ENCODE measurements at regions not wholly inside any gene's neighbourhood (a gene's known extent, or its start where the extent isn't known, plus 50 kb on each side); places are given as distances from the start of the nearest gene placed in this dataset.
"Not testable (repeated sequence)": the region's sequence is repeated elsewhere in the genome, so short reads cannot be mapped to it uniquely, and the experiment has no call there.

GRCh38 chr16:17940584-17941364, 395.8 kb downstream of the NPIPA8 start:
- DNase-seq (ENCODE audit: low spot score) = no peak

- DNase-seq (ENCODE audit: low spot score) = no peak
Measured at GRCh38 chr16:17939723-17940122, 396.8 kb downstream of the NPIPA8 start.

- DNase-seq (ENCODE audit: low spot score) = no peak
Measured at GRCh38 chr16:17939122-17939536, 397.4 kb downstream of the NPIPA8 start.

- DNase-seq (ENCODE audit: low spot score) = no peak
Measured at GRCh38 chr16:17938546-17938945, 398.0 kb downstream of the NPIPA8 start.

- DNase-seq (ENCODE audit: low spot score) = no peak
Measured at GRCh38 chr16:17936766-17937402, 399.7 kb downstream of the NPIPA8 start.

GRCh38 chr16:17930280-17930679, 406.3 kb downstream of the NPIPA8 start:
- DNase-seq (ENCODE audit: low spot score) = peak; percentile 9

- DNase-seq (ENCODE audit: low spot score) = no peak
Measured at GRCh38 chr16:17926866-17927399, 409.6 kb downstream of the NPIPA8 start.

GRCh38 chr16:17926461-17926860, 410.1 kb downstream of the NPIPA8 start:
- DNase-seq (ENCODE audit: low spot score) = no peak

- DNase-seq (ENCODE audit: low spot score) = no peak
Measured at GRCh38 chr16:17925761-17926160, 410.8 kb downstream of the NPIPA8 start.

- peak; percentile 80 for DNase-seq (ENCODE audit: low spot score)
Measured at GRCh38 chr16:17921357-17921978, 415.1 kb downstream of the NPIPA8 start.

- no peak for DNase-seq (ENCODE audit: low spot score)
Measured at GRCh38 chr16:17917316-17918019, 419.1 kb downstream of the NPIPA8 start.

- no peak for DNase-seq (ENCODE audit: low spot score)
Measured at GRCh38 chr16:17915791-17916190, 420.7 kb downstream of the NPIPA8 start.

- DNase-seq (ENCODE audit: low spot score) = no peak
Measured at GRCh38 chr16:17914168-17914567, 422.4 kb downstream of the NPIPA8 start.

GRCh38 chr16:17911578-17911977, 425.0 kb downstream of the NPIPA8 start:
- DNase-seq (ENCODE audit: low spot score) = not testable (repeated sequence)

GRCh38 chr16:17906626-17907025, 429.9 kb downstream of the NPIPA8 start:
- not testable (repeated sequence) for DNase-seq (ENCODE audit: low spot score)

- DNase-seq (ENCODE audit: low spot score) = no peak
Measured at GRCh38 chr16:17901309-17901708, 430.5 kb upstream of the XYLT1 start.

GRCh38 chr16:17899141-17899540, 428.4 kb upstream of the XYLT1 start:
- no peak for DNase-seq (ENCODE audit: low spot score)

GRCh38 chr16:17887963-17888362, 417.2 kb upstream of the XYLT1 start:
- no peak for DNase-seq (ENCODE audit: low spot score)

- no peak for DNase-seq (ENCODE audit: low spot score)
Measured at GRCh38 chr16:17885659-17886207, 415.0 kb upstream of the XYLT1 start.

GRCh38 chr16:17877821-17878360, 407.1 kb upstream of the XYLT1 start:
- no peak for DNase-seq (ENCODE audit: low spot score)

GRCh38 chr16:17866996-17867395, 396.2 kb upstream of the XYLT1 start:
- no peak for DNase-seq (ENCODE audit: low spot score)
